Epithelial cell of proximal tubule (primary cell): ENCODE measurements at regions not wholly inside any gene's neighbourhood (a gene's known extent, or its start where the extent isn't known, plus 50 kb on each side); places are given as distances from the start of the nearest gene placed in this dataset.

ENCODE experiments used
- DNase-seq: peaks from one replicate; pipeline ENCODE4 v3.0.0-alpha.2; 2011; ENCODE audit warnings: low read depth
- H3K4me3 ChIP-seq: 2 replicates; pipeline ENCODE4 v1.5.1; 2011; ENCODE audit warnings: low read depth, mild to moderate bottlenecking, low read length
- TF ChIP-seq, protein P1 (sequence below): conservative IDR thresholded peaks from 2 replicates; pipeline ENCODE4 v1.5.1; 2012; ENCODE audit warnings: low read depth, mild to moderate bottlenecking, low read length

DNA sequence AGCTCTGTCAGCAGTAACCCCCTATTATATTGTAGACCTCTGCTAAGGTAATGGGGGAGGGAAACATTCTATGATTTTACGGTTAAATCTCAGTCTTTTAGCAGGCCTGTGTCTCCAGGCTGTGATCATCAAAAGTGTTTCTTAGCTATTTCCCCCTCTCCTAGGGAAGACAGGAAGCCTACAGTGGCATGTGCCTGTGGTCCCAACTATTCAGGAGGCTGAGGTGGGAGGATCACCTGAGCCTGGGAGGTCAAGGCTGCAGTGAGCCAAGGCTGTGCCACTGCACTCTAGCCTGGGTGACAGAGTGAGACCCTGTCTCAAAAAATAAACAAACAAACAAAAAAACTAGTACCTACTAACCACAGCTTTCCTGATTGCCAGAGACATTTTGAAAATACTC is 67.9 kb downstream of the DNAAF9 start:
- no peak for DNase-seq
- no peak overlapping the region for H3K4me3 ChIP-seq
- TF ChIP-seq, protein P1, sequence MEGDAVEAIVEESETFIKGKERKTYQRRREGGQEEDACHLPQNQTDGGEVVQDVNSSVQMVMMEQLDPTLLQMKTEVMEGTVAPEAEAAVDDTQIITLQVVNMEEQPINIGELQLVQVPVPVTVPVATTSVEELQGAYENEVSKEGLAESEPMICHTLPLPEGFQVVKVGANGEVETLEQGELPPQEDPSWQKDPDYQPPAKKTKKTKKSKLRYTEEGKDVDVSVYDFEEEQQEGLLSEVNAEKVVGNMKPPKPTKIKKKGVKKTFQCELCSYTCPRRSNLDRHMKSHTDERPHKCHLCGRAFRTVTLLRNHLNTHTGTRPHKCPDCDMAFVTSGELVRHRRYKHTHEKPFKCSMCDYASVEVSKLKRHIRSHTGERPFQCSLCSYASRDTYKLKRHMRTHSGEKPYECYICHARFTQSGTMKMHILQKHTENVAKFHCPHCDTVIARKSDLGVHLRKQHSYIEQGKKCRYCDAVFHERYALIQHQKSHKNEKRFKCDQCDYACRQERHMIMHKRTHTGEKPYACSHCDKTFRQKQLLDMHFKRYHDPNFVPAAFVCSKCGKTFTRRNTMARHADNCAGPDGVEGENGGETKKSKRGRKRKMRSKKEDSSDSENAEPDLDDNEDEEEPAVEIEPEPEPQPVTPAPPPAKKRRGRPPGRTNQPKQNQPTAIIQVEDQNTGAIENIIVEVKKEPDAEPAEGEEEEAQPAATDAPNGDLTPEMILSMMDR: no peak

DNA sequence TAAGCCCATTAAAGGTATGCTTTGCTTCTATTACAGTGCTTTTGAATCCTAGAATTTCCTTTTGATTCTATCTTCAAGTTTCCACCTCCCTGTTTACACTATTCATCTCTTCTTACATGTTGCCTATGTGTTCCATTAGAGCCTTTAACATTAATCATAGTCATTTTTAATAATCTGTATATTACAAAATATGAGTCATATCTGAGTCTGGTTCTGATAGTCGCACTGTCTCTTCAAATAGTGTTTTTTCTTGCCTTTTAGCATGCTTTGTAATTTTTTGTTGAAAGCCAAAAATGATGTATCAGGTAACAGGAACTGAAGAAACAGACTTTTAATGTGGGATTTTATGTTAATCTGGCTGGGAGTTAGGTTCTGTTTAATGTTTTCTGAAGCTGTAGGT is 68.4 kb downstream of the DNAAF9 start:
- DNase-seq: no peak
- no peak overlapping the region for H3K4me3 ChIP-seq
- TF ChIP-seq, protein P1: no peak

DNA sequence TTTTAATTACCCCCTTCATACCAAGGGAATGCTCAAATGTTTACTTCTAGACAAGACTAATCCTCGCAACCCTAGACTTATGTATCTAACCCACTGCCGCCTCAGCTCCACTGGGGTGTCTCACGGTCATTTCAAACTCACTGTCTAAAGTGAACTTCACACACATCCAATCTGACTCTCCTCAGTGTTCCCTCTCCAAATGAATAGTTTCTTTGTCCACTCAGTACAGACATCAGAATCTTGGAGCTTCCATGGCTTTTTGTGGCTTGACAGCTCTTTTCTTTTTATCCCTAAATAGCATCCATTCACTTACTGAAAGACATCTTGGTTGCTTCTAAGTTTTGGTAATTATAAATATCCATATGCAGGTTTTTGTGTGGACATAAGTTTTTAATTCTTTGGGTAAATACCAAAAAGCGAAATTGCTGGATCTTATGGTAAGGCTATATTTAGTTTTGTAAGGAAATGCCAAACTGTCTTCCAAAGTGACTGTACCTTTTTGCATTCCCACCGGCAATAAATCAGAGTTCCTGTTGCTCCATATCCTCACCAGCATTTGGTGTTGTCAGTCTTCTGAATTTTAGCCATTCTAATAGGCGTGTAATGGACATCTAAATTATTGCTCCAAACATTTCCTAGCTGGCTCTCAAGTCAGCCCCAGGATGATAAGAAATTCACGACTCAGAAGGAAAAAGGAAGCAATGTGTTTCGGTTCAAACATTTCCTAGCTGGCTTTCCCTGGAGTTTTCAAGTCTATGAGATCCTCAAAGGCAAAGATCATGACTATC is 73.1 kb downstream of the DNAAF9 start:
- TF ChIP-seq, protein P1: no peak
- H3K4me3 ChIP-seq: no peak overlapping the region
- DNase-seq: no peak

DNA sequence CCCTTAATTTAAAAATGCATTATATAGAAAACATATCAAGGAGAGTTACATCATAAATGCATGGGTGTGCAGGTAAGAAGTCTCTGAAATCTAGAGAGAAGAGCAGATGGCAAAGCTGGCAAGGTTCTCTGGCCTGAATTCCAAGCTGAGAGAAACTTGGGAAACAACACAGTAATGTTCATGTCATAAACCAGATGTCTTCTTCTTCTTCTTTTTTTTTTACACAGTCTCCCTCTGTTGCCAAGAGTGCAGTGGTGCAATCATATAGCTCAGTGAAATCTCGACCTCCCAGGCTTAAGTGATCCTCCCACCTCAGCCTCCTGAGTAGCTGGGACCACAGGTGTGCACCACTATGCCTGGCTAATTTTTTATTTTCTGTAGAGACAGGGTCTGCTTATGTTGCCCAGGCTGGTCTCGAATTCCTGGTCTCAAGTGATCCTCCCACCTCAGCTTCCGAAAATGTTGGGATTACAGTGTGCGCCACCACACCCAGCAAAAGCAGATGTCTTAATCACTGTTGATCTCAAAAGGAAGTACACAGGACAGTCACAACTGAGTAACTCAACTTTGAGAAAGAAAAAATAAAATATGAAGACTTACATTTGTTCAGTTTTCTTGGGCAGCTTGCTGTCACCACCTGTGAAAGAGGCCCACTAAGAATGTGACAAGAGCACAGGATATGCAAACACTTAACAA is 77.3 kb downstream of the DNAAF9 start:
- TF ChIP-seq, protein P1: no peak
- H3K4me3 ChIP-seq: no peak overlapping the region
- DNase-seq: no peak

DNA sequence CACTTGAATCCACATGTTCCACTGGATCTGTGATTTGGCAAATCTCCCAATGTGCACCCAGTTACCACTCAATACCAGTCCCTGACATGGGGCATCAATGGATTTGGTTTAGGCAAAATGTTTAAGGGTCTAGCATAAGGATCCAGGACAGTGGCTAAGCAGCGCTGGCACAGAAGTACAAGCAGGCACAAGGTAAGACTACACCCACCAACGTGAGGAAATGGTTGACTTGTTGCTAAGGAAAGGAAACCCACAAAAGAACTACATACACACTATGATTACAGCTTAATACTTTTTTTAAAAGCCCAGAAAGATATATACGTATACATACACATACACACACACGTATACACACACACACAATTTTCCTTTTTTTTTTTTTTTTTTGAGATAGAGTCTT is 79.0 kb downstream of the DNAAF9 start:
- TF ChIP-seq, protein P1: no peak
- no peak for DNase-seq
- H3K4me3 ChIP-seq: no peak overlapping the region

DNA sequence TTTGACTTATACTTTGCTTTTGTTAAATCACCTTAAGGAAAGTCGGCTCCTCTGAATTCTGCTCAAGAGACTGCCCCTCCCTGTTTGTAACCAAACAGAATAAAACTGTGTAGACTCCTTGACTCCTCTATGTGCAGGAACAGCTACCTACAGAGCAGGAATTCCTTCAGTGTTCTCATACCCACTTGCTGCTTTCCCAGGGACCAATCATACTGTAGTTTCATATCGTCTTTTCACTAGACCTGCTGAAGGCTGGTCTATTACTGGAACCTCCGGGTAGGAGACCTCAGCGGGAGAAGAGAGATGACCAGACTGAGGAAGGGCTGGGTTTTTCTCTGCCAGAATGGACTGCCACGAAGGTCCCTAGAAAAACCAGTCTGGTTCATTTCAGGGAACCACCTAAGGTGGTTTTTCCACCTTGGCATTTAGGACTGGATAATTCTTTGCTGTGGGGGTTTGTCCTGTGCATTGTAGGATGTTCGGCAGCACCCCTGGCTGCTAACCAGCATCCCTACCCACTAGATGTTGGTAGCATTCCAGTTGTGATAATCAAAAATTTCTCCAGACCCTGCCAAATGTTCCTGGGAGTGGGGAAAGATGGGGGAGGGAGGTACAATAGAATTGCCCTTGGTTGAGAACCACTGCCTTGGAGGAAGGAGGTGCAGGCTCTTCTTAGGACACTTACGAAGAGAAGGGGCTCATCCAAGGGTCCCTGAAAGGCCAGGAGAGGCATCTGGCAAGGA is 80.5 kb downstream of the DNAAF9 start:
- DNase-seq: no peak
- no peak overlapping the region for H3K4me3 ChIP-seq
- TF ChIP-seq, protein P1: no peak
